Central memory CD8-positive, alpha-beta T cell (primary cell): ENCODE measurements at regions not wholly inside any gene's neighbourhood (a gene's known extent, or its start where the extent isn't known, plus 50 kb on each side); places are given as distances from the start of the nearest gene placed in this dataset.
"Not testable (repeated sequence)": the region's sequence is repeated elsewhere in the genome, so short reads cannot be mapped to it uniquely, and the experiment has no call there.

Source experiments
- ATAC-seq: fragments of 150-1000 bp; cut with Tn5 transposase; replicated peaks from 2 replicates; pipeline ENCODE4 v1.10.0; 2022; ENCODE audit warnings: mild to moderate bottlenecking, moderate FRiP score, moderate number of reproducible peaks; ENCODE audit not compliant: poor library complexity, severe bottlenecking; ENCODE audit errors: extremely low read depth
- DNase-seq, 2 donors: peaks; one replicate each; pipeline ENCODE4 v3.0.0; 2021; ENCODE audit warnings: low spot score in 2 of 2
- H3K27ac Mint-ChIP-seq: one replicate; pipeline ENCODE4 v1.8.0; 2022; ENCODE audit warnings: low read depth, mild to moderate bottlenecking, moderate library complexity, mixed read lengths
- H3K27me3 Mint-ChIP-seq: one replicate; pipeline ENCODE4 v1.8.0; 2022; ENCODE audit warnings: mixed read lengths
- H3K36me3 Mint-ChIP-seq: one replicate; pipeline ENCODE4 v1.8.0; 2022; ENCODE audit warnings: mild to moderate bottlenecking, moderate library complexity, mixed read lengths; ENCODE audit not compliant: insufficient read depth
- H3K4me1 Mint-ChIP-seq: one replicate; pipeline ENCODE4 v1.8.0; 2022; ENCODE audit warnings: mixed read lengths
- H3K4me3 Mint-ChIP-seq: one replicate; pipeline ENCODE4 v1.8.0; 2022; ENCODE audit warnings: mild to moderate bottlenecking, moderate library complexity, mixed read lengths
- H3K9me3 Mint-ChIP-seq: one replicate; pipeline ENCODE4 v1.8.0; 2022; ENCODE audit warnings: mixed read lengths

DNA sequence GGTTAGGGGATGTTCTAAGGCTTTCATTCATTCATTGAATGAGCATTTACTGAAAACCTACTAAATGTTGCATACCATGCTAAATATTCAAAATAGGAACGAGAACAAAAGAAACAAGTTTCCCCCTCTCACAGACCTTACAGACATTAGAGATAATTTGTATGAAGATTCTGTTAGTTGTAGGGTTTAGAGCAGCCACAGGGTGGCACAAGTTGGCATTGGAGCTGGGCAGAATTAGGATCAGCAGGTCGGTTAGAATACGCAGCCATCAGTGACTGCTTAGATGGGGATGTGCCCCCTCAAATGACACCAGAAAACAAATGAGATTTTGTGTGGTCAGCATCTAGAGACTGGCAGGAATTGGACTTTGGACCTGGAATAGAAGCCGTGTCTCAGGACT lies 166.3 kb upstream of the DAAM1 start:
- peaks cover 11% of the 10 kb centered on the region for H3K27me3 Mint-ChIP-seq
- no peaks in the 10 kb centered on the region for H3K9me3 Mint-ChIP-seq
- ATAC-seq (no peak), DNase-seq (no peak)
- no peaks in the 10 kb centered on the region for H3K4me1 Mint-ChIP-seq
- peaks cover 3% of the 10 kb centered on the region for H3K36me3 Mint-ChIP-seq
- H3K4me3 Mint-ChIP-seq: no peak overlapping the region
- no peak overlapping the region for H3K27ac Mint-ChIP-seq

DNA sequence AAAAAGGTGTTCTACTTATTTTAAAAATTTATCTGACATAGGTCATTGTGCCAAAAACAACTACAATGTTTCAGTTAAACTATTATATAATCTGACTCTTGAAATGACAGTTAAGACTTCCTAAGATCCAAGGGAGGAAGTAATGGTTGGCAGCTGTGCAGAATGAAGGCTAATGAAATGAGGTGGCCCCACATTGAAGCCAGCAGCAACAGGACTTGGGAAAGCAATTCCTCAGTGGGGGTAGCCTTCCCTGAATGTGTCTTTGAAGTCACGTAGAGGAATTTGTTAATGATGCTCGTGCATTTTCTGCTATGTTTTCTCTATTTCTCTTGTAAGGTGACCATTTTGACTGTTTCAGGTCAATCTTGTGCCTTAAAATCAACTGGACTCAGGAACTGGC lies 162.4 kb upstream of the DAAM1 start:
- ATAC-seq (no peak), DNase-seq (no peak)
- Mint-ChIP-seq H3K4me3 (no peak overlapping the region), H3K27ac (no peak overlapping the region), H3K9me3 (no peaks in the 10 kb centered on the region), H3K4me1 (no peaks in the 10 kb centered on the region), H3K36me3 (peaks cover 3% of the 10 kb centered on the region), H3K27me3 (peaks cover 11% of the 10 kb centered on the region)

DNA sequence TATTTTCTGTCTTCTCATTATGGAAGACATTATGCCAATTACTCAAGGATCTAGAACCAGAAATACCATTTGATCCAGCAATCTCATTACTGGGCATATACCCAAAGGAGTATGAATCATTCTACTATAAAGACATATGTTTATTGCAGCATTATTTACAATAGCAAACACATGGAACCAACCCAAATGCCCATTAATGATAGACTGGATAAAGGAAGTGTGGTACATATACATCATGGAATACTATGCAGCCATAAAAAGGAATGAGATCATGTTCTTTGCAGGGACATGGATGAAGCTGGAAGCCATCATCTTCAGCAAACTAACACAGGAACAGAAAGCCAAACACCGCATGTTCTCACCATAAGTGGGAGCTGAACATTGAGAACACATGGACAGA lies 161.8 kb upstream of the DAAM1 start:
- H3K4me1 Mint-ChIP-seq, ATAC-seq, DNase-seq, H3K36me3 Mint-ChIP-seq, H3K9me3 Mint-ChIP-seq, H3K4me3 Mint-ChIP-seq, H3K27ac Mint-ChIP-seq: not testable (repeated sequence)
- H3K27me3 Mint-ChIP-seq: peaks cover 11% of the 10 kb centered on the region

DNA sequence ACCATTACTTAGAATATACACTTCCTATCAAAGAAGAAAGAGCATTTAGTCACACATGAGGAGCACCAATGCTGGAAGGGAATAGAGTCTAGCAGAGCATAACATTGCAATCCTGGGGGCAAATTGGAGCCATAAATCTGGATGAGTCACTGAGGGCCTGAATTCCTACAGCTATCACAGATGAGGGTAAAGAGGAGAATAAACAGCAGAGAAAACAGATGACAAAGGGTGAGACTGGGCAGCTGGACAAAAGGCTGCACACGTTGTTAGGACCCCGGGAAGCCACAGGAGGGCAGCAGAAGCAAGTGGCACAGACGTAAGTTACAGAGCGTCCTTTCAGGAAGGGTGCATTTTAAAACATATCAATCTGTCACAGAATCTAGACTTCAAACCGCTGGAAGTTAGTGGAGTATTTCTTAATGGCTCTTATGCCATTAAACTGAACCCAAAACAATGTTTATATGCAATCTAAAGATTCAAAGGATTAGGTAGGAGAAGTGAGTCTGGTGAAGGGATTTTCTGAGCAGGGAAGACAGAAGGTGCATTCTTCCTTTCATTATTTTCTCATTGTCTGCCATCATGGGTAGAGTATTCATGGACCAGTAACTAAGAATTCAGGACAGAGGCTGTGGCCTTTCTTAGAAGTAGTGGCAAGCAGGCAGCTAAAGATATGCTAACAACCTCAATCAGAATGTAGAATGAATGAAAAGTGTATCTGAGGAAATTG lies 159.8 kb upstream of the DAAM1 start:
- no peaks in the 10 kb centered on the region for H3K9me3 Mint-ChIP-seq
- H3K4me1 Mint-ChIP-seq: no peaks in the 10 kb centered on the region
- no peak for ATAC-seq
- no peak overlapping the region for H3K27ac Mint-ChIP-seq
- H3K4me3 Mint-ChIP-seq: no peak overlapping the region
- DNase-seq: no peak
- peaks cover 3% of the 10 kb centered on the region for H3K36me3 Mint-ChIP-seq
- H3K27me3 Mint-ChIP-seq: peaks cover 11% of the 10 kb centered on the region

DNA sequence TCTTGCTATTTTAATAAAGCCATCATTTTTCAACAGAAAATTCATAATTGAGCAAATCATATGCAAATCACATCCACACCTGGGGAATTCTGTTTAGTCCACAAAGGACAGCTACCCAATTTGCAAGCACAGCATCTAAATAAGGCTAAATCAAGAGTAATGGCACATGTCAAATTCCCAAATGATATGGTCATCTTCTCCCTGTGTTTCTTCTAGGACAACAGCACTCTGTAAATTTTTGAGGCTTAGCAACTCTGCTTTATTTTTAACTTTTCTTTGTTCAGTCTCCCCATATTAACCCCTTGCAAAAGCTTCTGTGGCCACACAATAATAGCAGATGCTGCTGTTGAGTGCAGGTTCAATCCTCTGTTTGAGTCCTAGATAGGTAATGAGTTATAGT lies 155.6 kb upstream of the DAAM1 start:
- Mint-ChIP-seq H3K4me3 (no peak overlapping the region), H3K27ac (no peak overlapping the region), H3K36me3 (no peaks in the 10 kb centered on the region), H3K4me1 (no peaks in the 10 kb centered on the region), H3K27me3 (no peaks in the 10 kb centered on the region), H3K9me3 (no peaks in the 10 kb centered on the region)
- DNase-seq (no peak), ATAC-seq (no peak)

DNA sequence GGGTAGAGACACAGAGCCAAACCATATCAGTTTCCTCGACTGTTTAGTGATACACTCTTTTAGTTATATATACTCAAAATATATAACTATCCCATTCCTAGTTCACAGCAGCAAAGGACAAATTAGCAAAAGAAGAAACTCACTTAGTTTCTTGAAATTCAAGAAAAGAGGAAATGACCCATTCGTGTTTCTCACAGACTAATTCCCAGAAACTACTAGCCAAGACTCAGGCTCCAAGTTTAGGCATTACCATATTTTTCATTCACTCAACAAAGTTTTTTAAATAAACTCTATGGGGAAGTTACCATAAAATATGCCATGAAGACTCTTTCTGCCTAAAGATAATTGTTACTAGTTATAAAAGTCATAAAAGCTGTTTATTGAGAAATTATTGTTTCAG lies 152.3 kb upstream of the DAAM1 start:
- no peak overlapping the region for H3K4me3 Mint-ChIP-seq
- no peaks in the 10 kb centered on the region for H3K36me3 Mint-ChIP-seq
- ATAC-seq: no peak
- H3K9me3 Mint-ChIP-seq: no peaks in the 10 kb centered on the region
- no peaks in the 10 kb centered on the region for H3K4me1 Mint-ChIP-seq
- DNase-seq: no peak
- no peaks in the 10 kb centered on the region for H3K27me3 Mint-ChIP-seq
- no peak overlapping the region for H3K27ac Mint-ChIP-seq

DNA sequence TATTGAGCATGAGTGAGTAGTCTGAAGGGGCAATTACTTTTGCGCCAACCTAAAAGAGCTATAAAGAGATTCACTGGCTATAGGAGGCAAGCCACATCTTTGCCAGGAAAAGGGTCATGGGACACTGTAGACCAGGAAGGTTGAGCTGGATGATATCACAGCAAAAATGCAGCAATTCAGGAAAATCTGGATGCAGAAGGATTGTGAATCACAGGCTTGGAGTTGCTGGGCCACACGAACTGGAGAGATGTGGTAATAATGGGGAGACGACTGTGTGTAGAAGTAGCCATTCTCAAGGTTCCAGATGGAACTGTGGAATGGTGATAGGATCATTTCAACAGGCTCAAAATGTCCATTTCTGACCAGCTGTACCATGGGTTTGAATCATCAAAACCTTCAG lies 151.4 kb upstream of the DAAM1 start:
- H3K4me1 Mint-ChIP-seq: no peaks in the 10 kb centered on the region
- no peaks in the 10 kb centered on the region for H3K27me3 Mint-ChIP-seq
- H3K4me3 Mint-ChIP-seq: no peak overlapping the region
- no peaks in the 10 kb centered on the region for H3K9me3 Mint-ChIP-seq
- no peak for DNase-seq
- no peaks in the 10 kb centered on the region for H3K36me3 Mint-ChIP-seq
- ATAC-seq: no peak
- H3K27ac Mint-ChIP-seq: no peak overlapping the region

DNA sequence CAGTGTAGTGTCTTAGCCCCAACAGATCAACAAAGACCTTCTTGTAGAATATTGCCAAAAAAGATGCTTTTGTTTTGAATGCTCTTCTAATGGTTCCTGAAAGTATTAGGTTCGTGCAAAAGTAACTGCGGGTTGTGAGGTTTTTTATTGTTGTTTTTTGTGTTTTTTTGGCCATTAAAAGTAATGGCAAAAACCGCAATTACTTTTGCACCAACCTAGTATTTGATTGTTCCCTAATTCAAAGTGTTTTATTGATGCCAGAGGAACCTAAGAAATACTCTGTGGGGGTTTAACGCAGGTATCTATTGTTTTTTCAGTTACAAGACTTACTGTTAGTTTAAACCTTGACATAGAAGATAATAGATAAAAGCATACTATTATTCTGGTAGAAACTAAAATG lies 150.8 kb upstream of the DAAM1 start:
- no peaks in the 10 kb centered on the region for H3K36me3 Mint-ChIP-seq
- no peak overlapping the region for H3K27ac Mint-ChIP-seq
- DNase-seq (no peak), ATAC-seq (no peak)
- no peaks in the 10 kb centered on the region for H3K9me3 Mint-ChIP-seq
- no peak overlapping the region for H3K4me3 Mint-ChIP-seq
- no peaks in the 10 kb centered on the region for H3K4me1 Mint-ChIP-seq
- no peaks in the 10 kb centered on the region for H3K27me3 Mint-ChIP-seq

DNA sequence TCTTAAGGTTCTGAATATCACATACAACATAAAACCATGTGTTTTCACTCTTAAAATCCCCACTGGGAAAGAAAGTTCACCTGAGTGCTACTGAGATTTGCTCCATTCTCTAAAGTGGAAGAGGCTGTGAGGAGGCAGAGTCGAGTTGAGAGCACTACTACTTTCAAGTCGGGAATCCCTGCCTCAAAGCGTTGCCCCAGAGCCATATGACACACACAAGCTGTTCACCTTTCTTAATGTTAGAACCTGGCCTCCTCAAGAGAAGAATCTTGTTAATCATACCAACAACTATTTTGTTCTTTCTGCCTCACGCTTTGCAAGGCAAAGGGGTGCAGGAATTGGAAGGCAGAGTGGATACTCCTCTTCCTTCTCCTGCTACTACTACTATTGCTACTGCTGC lies 149.7 kb upstream of the DAAM1 start:
- Mint-ChIP-seq H3K4me3 (no peak overlapping the region), H3K4me1 (no peaks in the 10 kb centered on the region), H3K27me3 (no peaks in the 10 kb centered on the region), H3K36me3 (no peaks in the 10 kb centered on the region), H3K27ac (no peak overlapping the region), H3K9me3 (no peaks in the 10 kb centered on the region)
- DNase-seq: no peak
- no peak for ATAC-seq

DNA sequence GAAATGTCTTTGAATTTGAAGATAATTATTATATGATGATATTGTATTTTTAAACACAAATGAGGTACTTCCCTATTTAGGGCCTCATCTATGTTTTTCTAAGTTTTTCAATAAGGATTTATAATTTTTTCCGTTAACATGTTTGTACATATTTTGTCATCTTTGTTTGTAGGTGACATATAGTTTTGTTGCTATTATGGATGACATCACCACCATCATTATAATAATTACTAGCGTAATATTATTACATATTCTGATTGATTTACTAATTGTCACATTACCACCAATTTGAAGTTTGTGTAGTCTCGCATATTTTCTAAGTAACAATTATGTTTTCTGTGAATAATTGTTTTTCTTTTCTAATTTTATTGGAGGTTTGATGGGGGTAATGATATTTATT lies 147.2 kb upstream of the DAAM1 start:
- no peaks in the 10 kb centered on the region for H3K36me3 Mint-ChIP-seq
- no peaks in the 10 kb centered on the region for H3K9me3 Mint-ChIP-seq
- no peak for DNase-seq
- no peak overlapping the region for H3K27ac Mint-ChIP-seq
- H3K4me3 Mint-ChIP-seq: no peak overlapping the region
- H3K27me3 Mint-ChIP-seq: no peaks in the 10 kb centered on the region
- no peak for ATAC-seq
- no peaks in the 10 kb centered on the region for H3K4me1 Mint-ChIP-seq

DNA sequence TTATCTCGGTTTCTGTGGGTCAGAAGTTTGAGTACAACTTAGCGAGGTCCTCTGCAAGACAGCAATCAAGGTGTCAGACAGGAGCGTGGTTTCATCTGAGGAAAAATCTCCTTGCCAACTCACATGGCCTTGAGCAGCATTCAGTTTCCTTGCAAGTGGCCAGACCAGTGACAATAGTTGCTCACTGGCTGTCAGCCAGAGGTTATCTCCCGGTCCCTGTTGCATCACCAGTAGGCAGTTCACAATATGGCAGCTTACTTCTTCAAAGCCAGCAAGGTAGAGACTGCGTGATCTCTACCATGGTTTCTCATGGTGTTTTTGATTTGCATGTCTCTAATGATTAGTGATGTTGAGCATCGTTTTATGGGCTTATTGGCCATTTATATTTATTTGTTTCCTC lies 143.8 kb upstream of the DAAM1 start:
- no peaks in the 10 kb centered on the region for H3K36me3 Mint-ChIP-seq
- DNase-seq: no peak
- H3K4me1 Mint-ChIP-seq: no peaks in the 10 kb centered on the region
- H3K9me3 Mint-ChIP-seq: no peaks in the 10 kb centered on the region
- H3K27me3 Mint-ChIP-seq: peaks cover 17% of the 10 kb centered on the region
- no peak overlapping the region for H3K4me3 Mint-ChIP-seq
- ATAC-seq: no peak
- H3K27ac Mint-ChIP-seq: no peak overlapping the region

DNA sequence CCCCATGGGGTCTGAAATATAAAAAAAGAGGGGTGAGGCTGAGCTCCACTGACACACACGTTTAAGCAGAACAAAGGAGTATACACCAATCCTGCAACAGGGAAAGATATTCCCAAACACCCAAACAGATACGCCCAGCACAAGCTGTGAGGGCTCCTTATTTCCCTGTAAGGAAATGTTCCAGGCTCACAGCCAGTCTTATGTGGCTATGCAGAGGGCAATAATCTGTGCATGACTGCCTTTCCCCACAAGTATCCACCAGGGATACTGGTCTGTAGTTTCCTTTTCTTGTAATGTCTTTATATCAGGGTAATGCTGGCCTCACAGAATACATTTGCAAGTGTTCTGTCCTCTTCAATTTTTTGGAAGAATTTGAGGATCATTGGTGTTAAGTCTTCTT lies 141.7 kb upstream of the DAAM1 start:
- H3K4me1 Mint-ChIP-seq: no peaks in the 10 kb centered on the region
- H3K9me3 Mint-ChIP-seq: no peaks in the 10 kb centered on the region
- H3K36me3 Mint-ChIP-seq: no peaks in the 10 kb centered on the region
- H3K4me3 Mint-ChIP-seq: no peak overlapping the region
- H3K27me3 Mint-ChIP-seq: peaks cover 37% of the 10 kb centered on the region
- H3K27ac Mint-ChIP-seq: no peak overlapping the region
- no peak for ATAC-seq
- no peak for DNase-seq

DNA sequence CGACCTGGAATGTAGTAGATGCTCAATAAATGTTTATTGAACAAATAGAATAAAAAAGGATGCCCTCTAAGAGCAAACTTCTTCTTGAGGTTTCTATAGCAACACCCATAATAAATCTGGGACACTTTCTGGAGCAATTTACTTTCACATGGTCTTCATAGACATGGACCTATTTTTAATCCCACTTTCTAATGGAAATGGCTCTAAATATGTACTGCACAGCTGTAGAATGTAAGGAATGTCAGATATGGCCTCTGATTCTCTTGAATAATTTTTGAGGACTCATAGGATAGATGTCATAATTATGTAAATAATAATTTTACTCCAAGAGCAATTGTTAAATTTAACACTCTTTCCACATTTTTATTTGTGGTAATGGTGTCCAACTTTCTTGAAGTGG lies 133.5 kb upstream of the DAAM1 start:
- peaks cover 26% of the 10 kb centered on the region for H3K27me3 Mint-ChIP-seq
- no peak overlapping the region for H3K4me3 Mint-ChIP-seq
- no peak for DNase-seq
- H3K36me3 Mint-ChIP-seq: peaks cover 4% of the 10 kb centered on the region
- no peaks in the 10 kb centered on the region for H3K9me3 Mint-ChIP-seq
- no peak for ATAC-seq
- H3K27ac Mint-ChIP-seq: no peak overlapping the region
- H3K4me1 Mint-ChIP-seq: no peaks in the 10 kb centered on the region
